Adrenal gland (tissue), 9 donors: ENCODE measurements at regions not wholly inside any gene's neighbourhood (a gene's known extent, or its start where the extent isn't known, plus 50 kb on each side); places are given as distances from the start of the nearest gene placed in this dataset.
"Not testable (repeated sequence)": the region's sequence is repeated elsewhere in the genome, so short reads cannot be mapped to it uniquely, and the experiment has no call there.

Experiments used
- DNase-seq, 7 donors: peaks; one replicate each; pipeline ENCODE4 v3.0.0-alpha.2; 2019 to 2020
- H3K27ac ChIP-seq, 5 donors: fragments of 200-600 bp; sonication (generic) in 4 of 5; 1 replicate in 3 of 5; 2 replicates in 2 of 5; pipeline versions ENCODE4 v1.5.1 to v1.8.0; 2016 to 2020; ENCODE audit warnings: mild to moderate bottlenecking in 1 of 5
- H3K27me3 ChIP-seq: fragments of 200-600 bp; 2 replicates; pipeline ENCODE4 v1.8.0; 2021
- H3K36me3 ChIP-seq, 2 donors: fragments of 200-600 bp; replicated peaks in 1 of 2; 1 replicate in 1 of 2; 2 replicates in 1 of 2; pipeline versions ENCODE4 v1.5.1 to v1.8.0; 2018 to 2022
- H3K4me1 ChIP-seq, 2 donors: fragments of 200-600 bp; replicated peaks in 1 of 2; 1 replicate in 1 of 2; 2 replicates in 1 of 2; pipeline versions ENCODE4 v1.5.1 to v1.8.0; 2018 to 2021
- H3K4me3 ChIP-seq, 4 donors: fragments of 200-600 bp; sonication (generic) in 3 of 4; one replicate each; pipeline ENCODE4 v1.5.1; 2016 to 2018
- H3K9me3 ChIP-seq, 3 donors: fragments of 200-600 bp; sonication (generic) in 1 of 3; replicated peaks in 1 of 3; 1 replicate in 2 of 3; 2 replicates in 1 of 3; pipeline versions ENCODE4 v1.5.1 to v1.8.0; 2016 to 2021
- CTCF ChIP-seq, 6 experiments: fragments of 450-650 bp in 4 of 6; fragments of 200-600 bp in 2 of 6; sonication (generic) in 1 of 6; IDR thresholded peaks; 1 replicate in 5 of 6; 2 replicates in 1 of 6; pipeline versions ENCODE4 v1.5.1 to v1.8.0; 2016 to 2021; ENCODE audit warnings: antibody characterized with exemption in 6 of 6, mild to moderate bottlenecking in 2 of 6, moderate library complexity in 1 of 6
- POLR2A ChIP-seq, 2 donors: fragments of 450-650 bp; IDR thresholded peaks; one replicate each; pipeline ENCODE4 v1.6.1; 2017; ENCODE audit warnings: antibody characterized with exemption in 2 of 2, mild to moderate bottlenecking in 2 of 2, moderate library complexity in 1 of 2
- WGBS, 4 donors: extraction: QIAGEN DNeasy Blood & Tissue Kit in 2 of 4; methylation state at CpG; one replicate each; pipeline versions ENCODE4 v1.1.5 to v1.1.7; 2013 to 2017; 5-methylcytosine and 5-hydroxymethylcytosine counted together
- intact Hi-C, 2 donors: fragments of 100-400 bp; cut with DNase I; formaldehyde crosslinking; loops; one replicate each; pipeline versions ENCODE4 v1.14.1 to v1.15.0; 2022 to 2023
- donor health status: healthy with polysubstance abuse.
- donor health status: Bipolar disorder and iron deficiency.
- donor health status: DM: yes; HTN: yes; CAD: no.
- donor health status: DM: no; HTN: no; CAD: no.
- donor health status: DM: no; HTN: no; CAD: no.

GRCh38 chr2:16729335-16729734 lies 63.7 kb upstream of the CYRIA start:
- 81 to 90% (median 83%) methylated on average over 5 of the region's 5 CpGs for WGBS, 4 donors
- Histone ChIP-seq H3K9me3 (no peaks in the 10 kb centered on the region), H3K4me3 (no peak overlapping the region), H3K4me1 (no peaks in the 10 kb centered on the region), H3K27me3 (no peaks in the 10 kb centered on the region), H3K27ac (no peak overlapping the region), H3K36me3 (no peaks in the 10 kb centered on the region)
- intact Hi-C loops: no loop called here
- DNase-seq: no peak
- no peak for TF ChIP-seq POLR2A (IDR thresholded peaks at IDR 0.05)
- no peak for TF ChIP-seq CTCF (IDR thresholded peaks at IDR 0.05)

- intact Hi-C loops: no loop called here
- no peak overlapping the region for H3K4me3 ChIP-seq
- DNase-seq: no peak
- no peaks in the 10 kb centered on the region for H3K36me3 ChIP-seq
- WGBS, 4 donors: 75 to 83% (median 81%) methylated on average over 4 of the region's 4 CpGs
- TF ChIP-seq POLR2A (IDR thresholded peaks at IDR 0.05) (no peak), CTCF (IDR thresholded peaks at IDR 0.05) (no peak)
- H3K27me3 ChIP-seq: no peaks in the 10 kb centered on the region
- no peaks in the 10 kb centered on the region for H3K4me1 ChIP-seq
- no peak overlapping the region for H3K27ac ChIP-seq
- no peaks in the 10 kb centered on the region for H3K9me3 ChIP-seq
These were observed 62.9 kb upstream of the CYRIA start for GRCh38 chr2:16728351-16729136.

- 65 to 83% (median 74%) methylated on average over 2 of the region's 2 CpGs for WGBS, 4 donors
- DNase-seq, intact Hi-C loops, H3K4me3 ChIP-seq, H3K27me3 ChIP-seq, H3K4me1 ChIP-seq, H3K36me3 ChIP-seq, H3K9me3 ChIP-seq, H3K27ac ChIP-seq: not testable (repeated sequence)
These were observed 62.2 kb upstream of the CYRIA start for GRCh38 chr2:16727849-16728248.

GRCh38 chr2:16727256-16727655 lies 61.6 kb upstream of the CYRIA start:
- TF ChIP-seq CTCF (IDR thresholded peaks at IDR 0.05) (peak in 4 of 6 experiments; percentile 12 to 40 (median 26)), POLR2A (IDR thresholded peaks at IDR 0.05) (no peak)
- DNase-seq: peak in 4 of 7 donors; percentile 16 to 39 (median 28)
- H3K9me3 ChIP-seq: no peaks in the 10 kb centered on the region
- no peaks in the 10 kb centered on the region for H3K27me3 ChIP-seq
- WGBS, 4 donors: 28 to 49% (median 39%) methylated on average over 4 of the region's 4 CpGs
- H3K36me3 ChIP-seq: no peaks in the 10 kb centered on the region
- no peak overlapping the region for H3K4me3 ChIP-seq
- no peak overlapping the region for H3K27ac ChIP-seq
- H3K4me1 ChIP-seq: no peaks in the 10 kb centered on the region
- intact Hi-C loops: no loop called here

GRCh38 chr2:16726577-16726976 lies 60.9 kb upstream of the CYRIA start:
- no peak for DNase-seq
- Histone ChIP-seq H3K36me3 (no peaks in the 10 kb centered on the region), H3K4me3 (no peak overlapping the region), H3K4me1 (no peaks in the 10 kb centered on the region), H3K9me3 (no peaks in the 10 kb centered on the region), H3K27me3 (no peaks in the 10 kb centered on the region), H3K27ac (no peak overlapping the region)
- TF ChIP-seq CTCF (IDR thresholded peaks at IDR 0.05) (no peak), POLR2A (IDR thresholded peaks at IDR 0.05) (no peak)
- WGBS, 4 donors: 71 to 78% (median 77%) methylated on average over 4 of the region's 4 CpGs
- intact Hi-C loops: no loop called here
